Mesothelial cell of epicardium (in vitro differentiated cells): ENCODE measurements at regions not wholly inside any gene's neighbourhood (a gene's known extent, or its start where the extent isn't known, plus 50 kb on each side); places are given as distances from the start of the nearest gene placed in this dataset.

Experiments used
- DNase-seq, 2 experiments: peaks; one replicate each; pipeline ENCODE4 v3.0.0; 2021; ENCODE audit warnings: low spot score in 2 of 2; ENCODE audit not compliant: unreplicated experiment in 2 of 2
- H3K27ac Mint-ChIP-seq: 2 replicates; pipeline ENCODE4 v1.8.0; 2021; ENCODE audit warnings: mixed read lengths
- H3K27me3 Mint-ChIP-seq: 2 replicates; pipeline ENCODE4 v1.8.0; 2021; ENCODE audit warnings: low read depth, mixed read lengths
- H3K36me3 Mint-ChIP-seq: 2 replicates; pipeline ENCODE4 v1.8.0; 2021; ENCODE audit warnings: mixed read lengths
- H3K4me1 Mint-ChIP-seq: 2 replicates; pipeline ENCODE4 v1.8.0; 2021; ENCODE audit warnings: mixed read lengths
- H3K4me3 Mint-ChIP-seq: 2 replicates; pipeline ENCODE4 v1.8.0; 2021; ENCODE audit warnings: mild to moderate bottlenecking, moderate library complexity, mixed read lengths
- H3K9me3 Mint-ChIP-seq: 2 replicates; pipeline ENCODE4 v1.8.0; 2021; ENCODE audit warnings: mixed read lengths
- TF ChIP-seq, protein P1 (sequence below): fragments of 200-600 bp; sonication (generic); IDR thresholded peaks from one replicate; pipeline ENCODE4 v1.5.0; 2021; ENCODE audit warnings: antibody characterized with exemption; ENCODE audit not compliant: unreplicated experiment

DNA sequence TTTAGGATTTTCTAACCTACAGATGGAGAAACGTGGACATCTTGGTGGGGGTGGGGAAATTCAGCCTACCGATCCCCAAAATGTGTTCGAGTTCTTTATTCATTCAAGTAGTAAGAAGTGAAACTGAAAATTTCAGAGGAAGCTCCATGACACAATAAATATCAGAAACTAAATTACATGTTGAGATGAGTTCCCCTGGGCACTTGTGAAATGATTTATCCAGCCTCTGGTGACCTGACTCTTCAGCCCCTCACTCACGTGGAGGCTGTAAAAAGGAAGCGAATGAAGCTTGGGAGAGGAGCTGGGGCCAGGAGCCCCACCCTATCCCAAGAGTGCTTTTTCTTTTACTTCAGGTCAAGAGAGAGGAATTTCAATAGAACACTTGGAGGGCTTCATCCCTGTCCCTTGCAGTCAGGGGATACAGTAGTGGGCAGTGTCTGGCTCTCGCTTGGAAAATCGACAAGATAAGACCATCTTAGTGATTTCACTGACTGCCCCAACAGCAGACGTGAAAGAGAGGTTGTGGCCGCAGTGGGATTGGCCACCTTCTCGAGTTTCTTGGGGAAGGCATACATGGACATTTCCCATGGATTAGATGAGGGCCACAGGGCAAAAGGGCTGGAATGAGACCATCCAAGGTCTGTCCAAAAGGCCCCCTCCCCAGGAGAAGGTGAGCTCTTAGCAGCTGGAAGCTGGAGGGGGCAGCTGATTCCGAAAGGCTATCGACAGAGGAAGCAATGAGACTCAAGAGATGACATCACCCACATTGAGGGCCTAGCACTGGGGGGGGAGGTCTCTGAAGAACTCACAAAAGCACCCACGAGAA is 76.8 kb upstream of the SH3PXD2B start:
- no peaks in the 10 kb centered on the region for H3K36me3 Mint-ChIP-seq
- H3K27me3 Mint-ChIP-seq, result peaks cover 4% of the 10 kb centered on the region
- peak in 1 of 2 experiments; percentile 21 for DNase-seq

DNA sequence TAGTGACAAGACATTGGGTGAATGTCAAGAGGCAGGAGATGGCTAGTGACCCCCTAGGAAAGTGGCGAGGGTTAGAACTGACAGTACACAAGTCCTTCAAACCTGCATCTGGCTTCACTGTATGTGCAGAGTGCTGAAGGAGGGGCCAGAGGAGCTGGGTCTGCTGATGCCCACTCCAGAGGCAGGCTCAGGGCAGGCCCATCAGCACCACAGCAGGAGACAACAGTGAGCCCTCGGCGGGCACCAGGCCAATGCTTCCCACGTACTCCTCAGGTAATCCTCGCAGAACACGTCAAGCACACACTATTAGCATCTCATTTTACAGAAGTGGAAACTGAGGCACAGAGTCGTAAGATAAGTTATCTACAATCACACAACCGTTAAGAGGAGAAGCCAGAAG is 76.1 kb upstream of the SH3PXD2B start:
- H3K4me3 Mint-ChIP-seq, result no peak overlapping the region
- peaks cover 5% of the 10 kb centered on the region for H3K9me3 Mint-ChIP-seq
- H3K27me3 Mint-ChIP-seq, result peaks cover 4% of the 10 kb centered on the region
- no peaks in the 10 kb centered on the region for H3K36me3 Mint-ChIP-seq
- DNase-seq, result no peak
- H3K4me1 Mint-ChIP-seq, result peaks cover 13% of the 10 kb centered on the region
- TF ChIP-seq, protein P1, sequence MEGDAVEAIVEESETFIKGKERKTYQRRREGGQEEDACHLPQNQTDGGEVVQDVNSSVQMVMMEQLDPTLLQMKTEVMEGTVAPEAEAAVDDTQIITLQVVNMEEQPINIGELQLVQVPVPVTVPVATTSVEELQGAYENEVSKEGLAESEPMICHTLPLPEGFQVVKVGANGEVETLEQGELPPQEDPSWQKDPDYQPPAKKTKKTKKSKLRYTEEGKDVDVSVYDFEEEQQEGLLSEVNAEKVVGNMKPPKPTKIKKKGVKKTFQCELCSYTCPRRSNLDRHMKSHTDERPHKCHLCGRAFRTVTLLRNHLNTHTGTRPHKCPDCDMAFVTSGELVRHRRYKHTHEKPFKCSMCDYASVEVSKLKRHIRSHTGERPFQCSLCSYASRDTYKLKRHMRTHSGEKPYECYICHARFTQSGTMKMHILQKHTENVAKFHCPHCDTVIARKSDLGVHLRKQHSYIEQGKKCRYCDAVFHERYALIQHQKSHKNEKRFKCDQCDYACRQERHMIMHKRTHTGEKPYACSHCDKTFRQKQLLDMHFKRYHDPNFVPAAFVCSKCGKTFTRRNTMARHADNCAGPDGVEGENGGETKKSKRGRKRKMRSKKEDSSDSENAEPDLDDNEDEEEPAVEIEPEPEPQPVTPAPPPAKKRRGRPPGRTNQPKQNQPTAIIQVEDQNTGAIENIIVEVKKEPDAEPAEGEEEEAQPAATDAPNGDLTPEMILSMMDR, result no peak
- H3K27ac Mint-ChIP-seq, result no peak overlapping the region

More for the DNA sequence above, 76.8 kb upstream of the SH3PXD2B start:
- TF ChIP-seq, protein P1, result no peak
- no peak overlapping the region for H3K27ac Mint-ChIP-seq
- peaks cover 13% of the 10 kb centered on the region for H3K4me1 Mint-ChIP-seq
- H3K4me3 Mint-ChIP-seq, result no peak overlapping the region
- peaks cover 5% of the 10 kb centered on the region for H3K9me3 Mint-ChIP-seq

DNA sequence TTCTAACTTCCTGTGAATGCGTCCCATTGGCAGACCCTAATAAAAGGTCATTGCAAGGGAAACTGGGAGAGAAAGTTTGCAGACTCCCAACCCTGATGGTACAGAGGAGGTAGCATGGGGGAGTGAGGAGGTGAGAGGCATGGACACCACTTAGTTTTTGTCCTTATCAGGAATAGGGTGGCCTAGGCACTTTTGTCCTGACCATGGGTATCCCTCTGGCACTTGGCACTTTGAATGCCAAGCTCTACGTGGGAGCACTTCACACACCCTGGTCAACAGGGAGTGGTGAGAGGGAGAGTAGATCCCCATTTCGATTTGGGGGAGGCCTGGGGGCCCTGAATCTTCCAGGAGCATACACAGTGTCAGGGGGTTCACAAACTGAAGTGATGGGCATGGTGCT is 75.6 kb upstream of the SH3PXD2B start:
- no peaks in the 10 kb centered on the region for H3K36me3 Mint-ChIP-seq
- peaks cover 5% of the 10 kb centered on the region for H3K9me3 Mint-ChIP-seq
- H3K27ac Mint-ChIP-seq, result no peak overlapping the region
- H3K4me3 Mint-ChIP-seq, result no peak overlapping the region
- TF ChIP-seq, protein P1, result no peak
- peaks cover 13% of the 10 kb centered on the region for H3K4me1 Mint-ChIP-seq
- H3K27me3 Mint-ChIP-seq, result peaks cover 5% of the 10 kb centered on the region
- DNase-seq, result peak in 1 of 2 experiments; percentile 19

DNA sequence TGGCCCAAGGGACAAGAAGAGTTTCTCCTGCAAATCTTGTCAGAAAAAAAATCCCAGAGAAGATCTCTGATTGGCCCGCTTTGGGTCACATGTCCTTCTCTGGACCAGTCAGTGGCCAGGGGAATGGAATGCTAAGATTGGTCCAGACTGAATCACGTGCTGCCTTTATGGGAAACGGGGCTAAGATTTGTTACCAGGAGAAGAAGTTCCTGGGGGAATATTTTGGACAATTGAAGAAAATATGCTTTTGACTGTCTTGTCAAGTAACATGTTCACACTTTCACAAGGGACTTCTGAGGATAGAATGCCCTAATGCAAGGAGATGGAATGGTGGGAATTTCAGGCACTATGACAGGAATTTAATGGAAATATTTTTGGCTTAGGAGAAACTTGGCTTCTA is 74.1 kb upstream of the SH3PXD2B start:
- DNase-seq, result no peak
- H3K27me3 Mint-ChIP-seq, result peaks cover 9% of the 10 kb centered on the region
- no peaks in the 10 kb centered on the region for H3K36me3 Mint-ChIP-seq

DNA sequence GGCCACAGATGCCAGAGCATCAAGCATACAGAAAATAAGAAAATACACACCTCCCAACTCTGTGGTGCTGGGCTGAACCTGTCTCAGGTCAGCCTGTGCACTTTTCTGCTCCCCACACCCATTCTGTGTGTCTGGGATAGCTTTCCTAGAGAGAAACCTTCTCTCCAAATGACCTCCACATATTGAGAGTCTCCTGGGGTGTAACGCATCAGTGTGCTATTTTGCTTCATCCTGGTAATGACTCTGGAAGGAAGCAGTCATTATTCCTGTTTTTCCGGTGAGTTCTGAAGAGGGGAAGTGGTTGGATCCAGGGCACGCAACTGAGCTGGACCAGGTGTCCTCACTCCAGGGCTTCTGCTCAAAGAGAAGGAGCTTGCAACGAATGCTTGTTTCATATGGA is 73.2 kb upstream of the SH3PXD2B start:
- Mint-ChIP-seq H3K27ac (no peak overlapping the region), H3K4me3 (no peak overlapping the region), H3K4me1 (peaks cover 3% of the 10 kb centered on the region), H3K9me3 (peaks cover 5% of the 10 kb centered on the region), H3K27me3 (peaks cover 15% of the 10 kb centered on the region), H3K36me3 (no peaks in the 10 kb centered on the region)
- TF ChIP-seq, protein P1, result no peak
- DNase-seq, result no peak

More for the DNA sequence above, 74.1 kb upstream of the SH3PXD2B start:
- no peak overlapping the region for H3K27ac Mint-ChIP-seq
- H3K9me3 Mint-ChIP-seq, result peaks cover 5% of the 10 kb centered on the region
- TF ChIP-seq, protein P1, result no peak
- H3K4me3 Mint-ChIP-seq, result no peak overlapping the region
- H3K4me1 Mint-ChIP-seq, result peaks cover 8% of the 10 kb centered on the region
